HL-60 (cell line): ENCODE measurements at regions not wholly inside any gene's neighbourhood (a gene's known extent, or its start where the extent isn't known, plus 50 kb on each side); places are given as distances from the start of the nearest gene placed in this dataset.

Experiments
- POLR2AphosphoS5 ChIP-seq: IDR thresholded peaks from 2 replicates; pipeline ENCODE4 v1.6.1; 2012; ENCODE audit warnings: low read depth
- TF ChIP-seq, protein P1 (sequence below): IDR thresholded peaks from one replicate; pipeline ENCODE4 v1.5.1; 2011; ENCODE audit warnings: low read length, control low read depth, inconsistent platforms; ENCODE audit not compliant: insufficient read depth
- TF ChIP-seq, protein P2 (sequence below): IDR thresholded peaks from 2 replicates; pipeline ENCODE4 v1.6.1; 2012; ENCODE audit warnings: low read depth; ENCODE audit not compliant: insufficient replicate concordance

DNA sequence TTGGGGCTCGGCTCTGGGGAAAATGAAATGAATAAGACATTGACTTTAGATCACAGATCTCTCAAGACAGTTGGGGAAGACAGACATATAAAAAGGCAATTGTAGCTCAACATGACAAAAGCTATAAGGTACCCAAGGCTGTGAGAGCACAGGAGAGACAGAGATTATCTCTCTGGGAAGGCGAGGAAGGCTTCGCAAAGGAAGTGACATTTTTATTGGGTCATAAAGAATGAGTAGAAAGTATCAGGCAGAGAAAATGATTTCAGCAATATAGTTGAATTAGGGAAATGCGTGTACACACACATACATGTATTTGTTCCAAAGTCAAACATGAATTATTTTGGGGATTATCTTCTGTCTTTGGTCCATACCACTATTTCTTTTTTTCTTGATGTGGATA is 381.8 kb upstream of the ADAMTSL1 start:
- TF ChIP-seq, protein P1, sequence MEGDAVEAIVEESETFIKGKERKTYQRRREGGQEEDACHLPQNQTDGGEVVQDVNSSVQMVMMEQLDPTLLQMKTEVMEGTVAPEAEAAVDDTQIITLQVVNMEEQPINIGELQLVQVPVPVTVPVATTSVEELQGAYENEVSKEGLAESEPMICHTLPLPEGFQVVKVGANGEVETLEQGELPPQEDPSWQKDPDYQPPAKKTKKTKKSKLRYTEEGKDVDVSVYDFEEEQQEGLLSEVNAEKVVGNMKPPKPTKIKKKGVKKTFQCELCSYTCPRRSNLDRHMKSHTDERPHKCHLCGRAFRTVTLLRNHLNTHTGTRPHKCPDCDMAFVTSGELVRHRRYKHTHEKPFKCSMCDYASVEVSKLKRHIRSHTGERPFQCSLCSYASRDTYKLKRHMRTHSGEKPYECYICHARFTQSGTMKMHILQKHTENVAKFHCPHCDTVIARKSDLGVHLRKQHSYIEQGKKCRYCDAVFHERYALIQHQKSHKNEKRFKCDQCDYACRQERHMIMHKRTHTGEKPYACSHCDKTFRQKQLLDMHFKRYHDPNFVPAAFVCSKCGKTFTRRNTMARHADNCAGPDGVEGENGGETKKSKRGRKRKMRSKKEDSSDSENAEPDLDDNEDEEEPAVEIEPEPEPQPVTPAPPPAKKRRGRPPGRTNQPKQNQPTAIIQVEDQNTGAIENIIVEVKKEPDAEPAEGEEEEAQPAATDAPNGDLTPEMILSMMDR: no peak
- TF ChIP-seq, protein P2, sequence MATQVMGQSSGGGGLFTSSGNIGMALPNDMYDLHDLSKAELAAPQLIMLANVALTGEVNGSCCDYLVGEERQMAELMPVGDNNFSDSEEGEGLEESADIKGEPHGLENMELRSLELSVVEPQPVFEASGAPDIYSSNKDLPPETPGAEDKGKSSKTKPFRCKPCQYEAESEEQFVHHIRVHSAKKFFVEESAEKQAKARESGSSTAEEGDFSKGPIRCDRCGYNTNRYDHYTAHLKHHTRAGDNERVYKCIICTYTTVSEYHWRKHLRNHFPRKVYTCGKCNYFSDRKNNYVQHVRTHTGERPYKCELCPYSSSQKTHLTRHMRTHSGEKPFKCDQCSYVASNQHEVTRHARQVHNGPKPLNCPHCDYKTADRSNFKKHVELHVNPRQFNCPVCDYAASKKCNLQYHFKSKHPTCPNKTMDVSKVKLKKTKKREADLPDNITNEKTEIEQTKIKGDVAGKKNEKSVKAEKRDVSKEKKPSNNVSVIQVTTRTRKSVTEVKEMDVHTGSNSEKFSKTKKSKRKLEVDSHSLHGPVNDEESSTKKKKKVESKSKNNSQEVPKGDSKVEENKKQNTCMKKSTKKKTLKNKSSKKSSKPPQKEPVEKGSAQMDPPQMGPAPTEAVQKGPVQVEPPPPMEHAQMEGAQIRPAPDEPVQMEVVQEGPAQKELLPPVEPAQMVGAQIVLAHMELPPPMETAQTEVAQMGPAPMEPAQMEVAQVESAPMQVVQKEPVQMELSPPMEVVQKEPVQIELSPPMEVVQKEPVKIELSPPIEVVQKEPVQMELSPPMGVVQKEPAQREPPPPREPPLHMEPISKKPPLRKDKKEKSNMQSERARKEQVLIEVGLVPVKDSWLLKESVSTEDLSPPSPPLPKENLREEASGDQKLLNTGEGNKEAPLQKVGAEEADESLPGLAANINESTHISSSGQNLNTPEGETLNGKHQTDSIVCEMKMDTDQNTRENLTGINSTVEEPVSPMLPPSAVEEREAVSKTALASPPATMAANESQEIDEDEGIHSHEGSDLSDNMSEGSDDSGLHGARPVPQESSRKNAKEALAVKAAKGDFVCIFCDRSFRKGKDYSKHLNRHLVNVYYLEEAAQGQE: no peak
- no peak for TF ChIP-seq POLR2AphosphoS5
